ENCODE measurements at regions not wholly inside any gene's neighbourhood (a gene's known extent, or its start where the extent isn't known, plus 50 kb on each side); places are given as distances from the start of the nearest gene placed in this dataset.

DNA sequence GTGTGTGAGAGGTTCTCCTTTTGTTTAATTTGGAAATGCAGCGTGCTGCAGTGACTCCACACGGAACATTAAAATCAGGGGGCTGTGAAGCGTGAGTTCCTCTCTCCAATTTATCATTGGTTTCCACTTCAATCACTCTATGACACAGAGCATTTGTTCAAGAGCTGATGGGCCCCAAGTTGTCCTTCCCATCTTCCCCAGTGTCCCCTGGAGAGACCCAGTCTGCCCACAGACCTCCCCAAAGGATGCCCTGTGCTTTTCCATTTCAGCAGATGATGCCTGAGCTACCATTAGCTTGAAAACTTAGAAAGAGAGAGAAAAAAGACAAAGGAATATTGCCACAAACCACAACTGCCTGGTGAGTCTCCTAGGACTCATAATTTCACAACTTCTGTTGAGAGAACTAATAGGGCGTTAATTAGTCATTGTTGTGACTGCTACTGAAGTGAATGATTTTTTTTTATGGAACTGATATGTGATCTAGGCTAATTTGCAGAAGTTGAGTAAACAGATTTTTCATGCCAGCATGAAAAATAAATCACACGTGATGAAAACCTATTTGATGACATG is 772.7 kb downstream of the SEMA5A start:
- no TSS peak for BruUV-seq (replicated peaks)
- TF ChIP-seq, protein P1, sequence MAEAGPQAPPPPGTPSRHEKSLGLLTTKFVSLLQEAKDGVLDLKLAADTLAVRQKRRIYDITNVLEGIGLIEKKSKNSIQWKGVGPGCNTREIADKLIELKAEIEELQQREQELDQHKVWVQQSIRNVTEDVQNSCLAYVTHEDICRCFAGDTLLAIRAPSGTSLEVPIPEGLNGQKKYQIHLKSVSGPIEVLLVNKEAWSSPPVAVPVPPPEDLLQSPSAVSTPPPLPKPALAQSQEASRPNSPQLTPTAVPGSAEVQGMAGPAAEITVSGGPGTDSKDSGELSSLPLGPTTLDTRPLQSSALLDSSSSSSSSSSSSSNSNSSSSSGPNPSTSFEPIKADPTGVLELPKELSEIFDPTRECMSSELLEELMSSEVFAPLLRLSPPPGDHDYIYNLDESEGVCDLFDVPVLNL (IDR thresholded peaks at IDR 0.05; ENCODE audit: low read depth, low read length): no peak
- no peak for TF ChIP-seq CBX5 (IDR thresholded peaks at IDR 0.05; ENCODE audit: low read depth)
- no peak for TF ChIP-seq IKZF2 (IDR thresholded peaks at IDR 0.05)
- TF ChIP-seq, protein P2, sequence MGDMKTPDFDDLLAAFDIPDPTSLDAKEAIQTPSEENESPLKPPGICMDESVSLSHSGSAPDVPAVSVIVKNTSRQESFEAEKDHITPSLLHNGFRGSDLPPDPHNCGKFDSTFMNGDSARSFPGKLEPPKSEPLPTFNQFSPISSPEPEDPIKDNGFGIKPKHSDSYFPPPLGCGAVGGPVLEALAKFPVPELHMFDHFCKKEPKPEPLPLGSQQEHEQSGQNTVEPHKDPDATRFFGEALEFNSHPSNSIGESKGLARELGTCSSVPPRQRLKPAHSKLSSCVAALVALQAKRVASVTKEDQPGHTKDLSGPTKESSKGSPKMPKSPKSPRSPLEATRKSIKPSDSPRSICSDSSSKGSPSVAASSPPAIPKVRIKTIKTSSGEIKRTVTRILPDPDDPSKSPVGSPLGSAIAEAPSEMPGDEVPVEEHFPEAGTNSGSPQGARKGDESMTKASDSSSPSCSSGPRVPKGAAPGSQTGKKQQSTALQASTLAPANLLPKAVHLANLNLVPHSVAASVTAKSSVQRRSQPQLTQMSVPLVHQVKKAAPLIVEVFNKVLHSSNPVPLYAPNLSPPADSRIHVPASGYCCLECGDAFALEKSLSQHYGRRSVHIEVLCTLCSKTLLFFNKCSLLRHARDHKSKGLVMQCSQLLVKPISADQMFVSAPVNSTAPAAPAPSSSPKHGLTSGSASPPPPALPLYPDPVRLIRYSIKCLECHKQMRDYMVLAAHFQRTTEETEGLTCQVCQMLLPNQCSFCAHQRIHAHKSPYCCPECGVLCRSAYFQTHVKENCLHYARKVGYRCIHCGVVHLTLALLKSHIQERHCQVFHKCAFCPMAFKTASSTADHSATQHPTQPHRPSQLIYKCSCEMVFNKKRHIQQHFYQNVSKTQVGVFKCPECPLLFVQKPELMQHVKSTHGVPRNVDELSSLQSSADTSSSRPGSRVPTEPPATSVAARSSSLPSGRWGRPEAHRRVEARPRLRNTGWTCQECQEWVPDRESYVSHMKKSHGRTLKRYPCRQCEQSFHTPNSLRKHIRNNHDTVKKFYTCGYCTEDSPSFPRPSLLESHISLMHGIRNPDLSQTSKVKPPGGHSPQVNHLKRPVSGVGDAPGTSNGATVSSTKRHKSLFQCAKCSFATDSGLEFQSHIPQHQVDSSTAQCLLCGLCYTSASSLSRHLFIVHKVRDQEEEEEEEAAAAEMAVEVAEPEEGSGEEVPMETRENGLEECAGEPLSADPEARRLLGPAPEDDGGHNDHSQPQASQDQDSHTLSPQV (IDR thresholded peaks at IDR 0.05): no peak
- TF ChIP-seq SREBF1 (IDR thresholded peaks at IDR 0.05; ENCODE audit: low read length): no peak
- no peak for TF ChIP-seq SP1 (IDR thresholded peaks at IDR 0.05; ENCODE audit: low read depth, low read length)
- TF ChIP-seq ZNF207 (IDR thresholded peaks at IDR 0.05; ENCODE audit: borderline replicate concordance): no peak
- TF ChIP-seq NFIC (IDR thresholded peaks at IDR 0.05; ENCODE audit: low read depth, low read length): no peak
- TF ChIP-seq MTA2 (IDR thresholded peaks at IDR 0.05; ENCODE audit: low read depth): no peak
- TF ChIP-seq, protein P3, sequence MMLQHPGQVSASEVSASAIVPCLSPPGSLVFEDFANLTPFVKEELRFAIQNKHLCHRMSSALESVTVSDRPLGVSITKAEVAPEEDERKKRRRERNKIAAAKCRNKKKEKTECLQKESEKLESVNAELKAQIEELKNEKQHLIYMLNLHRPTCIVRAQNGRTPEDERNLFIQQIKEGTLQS (IDR thresholded peaks at IDR 0.05; ENCODE audit: borderline replicate concordance, extremely low read depth, low read depth, low read length): no peak
- TF ChIP-seq SIX5 (IDR thresholded peaks at IDR 0.05; ENCODE audit: low read depth, low read length, severe bottlenecking): no peak
- TF ChIP-seq, protein P4, sequence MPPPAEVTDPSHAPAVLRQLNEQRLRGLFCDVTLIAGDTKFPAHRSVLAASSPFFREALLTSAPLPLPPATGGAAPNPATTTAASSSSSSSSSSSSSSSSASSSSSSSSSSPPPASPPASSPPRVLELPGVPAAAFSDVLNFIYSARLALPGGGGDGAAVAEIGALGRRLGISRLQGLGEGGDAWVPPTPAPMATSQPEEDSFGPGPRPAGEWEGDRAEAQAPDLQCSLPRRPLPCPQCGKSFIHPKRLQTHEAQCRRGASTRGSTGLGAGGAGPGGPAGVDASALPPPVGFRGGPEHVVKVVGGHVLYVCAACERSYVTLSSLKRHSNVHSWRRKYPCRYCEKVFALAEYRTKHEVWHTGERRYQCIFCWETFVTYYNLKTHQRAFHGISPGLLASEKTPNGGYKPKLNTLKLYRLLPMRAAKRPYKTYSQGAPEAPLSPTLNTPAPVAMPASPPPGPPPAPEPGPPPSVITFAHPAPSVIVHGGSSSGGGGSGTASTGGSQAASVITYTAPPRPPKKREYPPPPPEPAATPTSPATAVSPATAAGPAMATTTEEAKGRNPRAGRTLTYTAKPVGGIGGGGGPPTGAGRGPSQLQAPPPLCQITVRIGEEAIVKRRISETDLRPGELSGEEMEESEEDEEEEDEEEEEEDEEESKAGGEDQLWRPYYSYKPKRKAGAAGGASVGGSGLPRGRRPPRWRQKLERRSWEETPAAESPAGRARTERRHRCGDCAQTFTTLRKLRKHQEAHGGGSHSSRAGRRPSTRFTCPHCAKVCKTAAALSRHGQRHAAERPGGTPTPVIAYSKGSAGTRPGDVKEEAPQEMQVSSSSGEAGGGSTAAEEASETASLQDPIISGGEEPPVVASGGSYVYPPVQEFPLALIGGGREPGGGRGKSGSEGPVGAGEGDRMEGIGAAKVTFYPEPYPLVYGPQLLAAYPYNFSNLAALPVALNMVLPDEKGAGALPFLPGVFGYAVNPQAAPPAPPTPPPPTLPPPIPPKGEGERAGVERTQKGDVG (CRISPR knock-in tag; IDR thresholded peaks at IDR 0.05): no peak
- TF ChIP-seq WRNIP1 (IDR thresholded peaks at IDR 0.05; ENCODE audit: borderline replicate concordance, low read depth, low read length): no peak
- TF ChIP-seq, protein P5, sequence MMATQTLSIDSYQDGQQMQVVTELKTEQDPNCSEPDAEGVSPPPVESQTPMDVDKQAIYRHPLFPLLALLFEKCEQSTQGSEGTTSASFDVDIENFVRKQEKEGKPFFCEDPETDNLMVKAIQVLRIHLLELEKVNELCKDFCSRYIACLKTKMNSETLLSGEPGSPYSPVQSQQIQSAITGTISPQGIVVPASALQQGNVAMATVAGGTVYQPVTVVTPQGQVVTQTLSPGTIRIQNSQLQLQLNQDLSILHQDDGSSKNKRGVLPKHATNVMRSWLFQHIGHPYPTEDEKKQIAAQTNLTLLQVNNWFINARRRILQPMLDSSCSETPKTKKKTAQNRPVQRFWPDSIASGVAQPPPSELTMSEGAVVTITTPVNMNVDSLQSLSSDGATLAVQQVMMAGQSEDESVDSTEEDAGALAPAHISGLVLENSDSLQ (IDR thresholded peaks at IDR 0.05): no peak
- ChIA-PET CTCF (no interaction called here), RAD21 (ENCODE audit: unreplicated experiment) (interaction anchor here (0.6 kb wide), 1 partner anchor 262 kb away, joined by 3 read pairs; no protein-coding TSS in a partner anchor), SMC1A (ENCODE audit: uncharacterized antibody, unreplicated experiment) (no interaction called here), POLR2A (no interaction called here)
- no peak for ATAC-seq
- H3K9ac ChIP-seq (ENCODE audit: control insufficient read depth, insufficient read depth, low read length): no peak overlapping the region
- DNase-seq (ENCODE audit: low read depth, low spot score): no peak
- H3K4me3 ChIP-seq: no peak overlapping the region
- no peaks in the 10 kb centered on the region for H3K36me3 ChIP-seq (ENCODE audit: control insufficient read depth in 2 of 2, insufficient read depth in 2 of 2, low read length in 1 of 2)
- no peaks in the 10 kb centered on the region for H3K79me2 ChIP-seq (ENCODE audit: control insufficient read depth, insufficient read depth, low read length)
- H3K27me3 ChIP-seq (replicated peaks in 1 of 2; ENCODE audit: control insufficient read depth in 2 of 2, insufficient read depth in 2 of 2, low read length in 1 of 2): no peaks in the 10 kb centered on the region
- no peaks in the 10 kb centered on the region for H3K9me3 ChIP-seq (replicated peaks; ENCODE audit: control insufficient read depth, insufficient read depth, low read length)
- no peak overlapping the region for H3K27ac ChIP-seq (ENCODE audit: control insufficient read depth, insufficient read depth)
- no peak overlapping the region for H3K4me2 ChIP-seq (ENCODE audit: control insufficient read depth, insufficient read depth)
- intact Hi-C loops (cut with micrococcal nuclease; ENCODE audit: unreplicated experiment) (no loop called here), in situ Hi-C loops (cut with MboI) (no loop called here)
- FAIRE-seq: no peak
- WGBS (ENCODE audit: insufficient coverage, insufficient replicate concordance, low lambda C conversion rate, missing lambda C conversion rate): 25% methylated on average over 5 of the region's 5 CpGs
- H2AFZ ChIP-seq (ENCODE audit: control insufficient read depth, low read depth, low read length): no peak overlapping the region
- H4K20me1 ChIP-seq (ENCODE audit: control insufficient read depth, insufficient read depth): no peaks in the 10 kb centered on the region; the same call in 1 of the 2 replicates
- H3K4me1 ChIP-seq (ENCODE audit: control insufficient read depth, insufficient read depth, low read length): no peaks in the 10 kb centered on the region

All from GM12878 (cell line).